C4-2B (cell line): ENCODE measurements at regions not wholly inside any gene's neighbourhood (a gene's known extent, or its start where the extent isn't known, plus 50 kb on each side); places are given as distances from the start of the nearest gene placed in this dataset.

Source experiments
- ZFX ChIP-seq: fragments of 450-650 bp; IDR thresholded peaks from 2 replicates; pipeline ENCODE4 v1.6.1; 2017
- TF ChIP-seq, protein P1 (sequence below): fragments of 450-650 bp; conservative IDR thresholded peaks from 2 replicates; pipeline ENCODE4 v1.5.1; 2017; ENCODE audit warnings: mild to moderate bottlenecking

DNA sequence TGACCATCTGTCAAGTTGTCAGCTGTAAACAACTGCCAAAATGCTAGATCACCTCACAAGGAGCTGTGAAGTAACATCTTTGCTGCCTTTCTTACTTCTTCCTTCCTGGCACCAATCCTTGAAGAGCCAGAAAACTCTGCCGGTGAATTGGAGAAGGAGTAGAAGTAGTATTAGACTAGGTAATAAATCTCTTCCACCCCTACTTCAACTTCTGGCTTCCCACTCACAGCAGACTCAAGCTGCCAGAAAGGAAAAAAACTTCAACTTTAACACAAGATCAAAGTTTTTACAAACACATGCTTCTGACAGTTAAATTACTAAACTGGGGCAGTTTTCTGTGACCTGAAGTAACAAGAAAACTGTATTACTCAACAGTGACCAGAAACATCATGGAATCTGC, 164.7 kb upstream of the SLC7A11 start:
- TF ChIP-seq, protein P1, sequence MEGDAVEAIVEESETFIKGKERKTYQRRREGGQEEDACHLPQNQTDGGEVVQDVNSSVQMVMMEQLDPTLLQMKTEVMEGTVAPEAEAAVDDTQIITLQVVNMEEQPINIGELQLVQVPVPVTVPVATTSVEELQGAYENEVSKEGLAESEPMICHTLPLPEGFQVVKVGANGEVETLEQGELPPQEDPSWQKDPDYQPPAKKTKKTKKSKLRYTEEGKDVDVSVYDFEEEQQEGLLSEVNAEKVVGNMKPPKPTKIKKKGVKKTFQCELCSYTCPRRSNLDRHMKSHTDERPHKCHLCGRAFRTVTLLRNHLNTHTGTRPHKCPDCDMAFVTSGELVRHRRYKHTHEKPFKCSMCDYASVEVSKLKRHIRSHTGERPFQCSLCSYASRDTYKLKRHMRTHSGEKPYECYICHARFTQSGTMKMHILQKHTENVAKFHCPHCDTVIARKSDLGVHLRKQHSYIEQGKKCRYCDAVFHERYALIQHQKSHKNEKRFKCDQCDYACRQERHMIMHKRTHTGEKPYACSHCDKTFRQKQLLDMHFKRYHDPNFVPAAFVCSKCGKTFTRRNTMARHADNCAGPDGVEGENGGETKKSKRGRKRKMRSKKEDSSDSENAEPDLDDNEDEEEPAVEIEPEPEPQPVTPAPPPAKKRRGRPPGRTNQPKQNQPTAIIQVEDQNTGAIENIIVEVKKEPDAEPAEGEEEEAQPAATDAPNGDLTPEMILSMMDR: no peak
- no peak for TF ChIP-seq ZFX
